ENCODE measurements at regions not wholly inside any gene's neighbourhood (a gene's known extent, or its start where the extent isn't known, plus 50 kb on each side); places are given as distances from the start of the nearest gene placed in this dataset.

GRCh38 chr2:66093371-66093770 lies 341.6 kb upstream of the MEIS1 start:
- no peak for DNase-seq

DNA sequence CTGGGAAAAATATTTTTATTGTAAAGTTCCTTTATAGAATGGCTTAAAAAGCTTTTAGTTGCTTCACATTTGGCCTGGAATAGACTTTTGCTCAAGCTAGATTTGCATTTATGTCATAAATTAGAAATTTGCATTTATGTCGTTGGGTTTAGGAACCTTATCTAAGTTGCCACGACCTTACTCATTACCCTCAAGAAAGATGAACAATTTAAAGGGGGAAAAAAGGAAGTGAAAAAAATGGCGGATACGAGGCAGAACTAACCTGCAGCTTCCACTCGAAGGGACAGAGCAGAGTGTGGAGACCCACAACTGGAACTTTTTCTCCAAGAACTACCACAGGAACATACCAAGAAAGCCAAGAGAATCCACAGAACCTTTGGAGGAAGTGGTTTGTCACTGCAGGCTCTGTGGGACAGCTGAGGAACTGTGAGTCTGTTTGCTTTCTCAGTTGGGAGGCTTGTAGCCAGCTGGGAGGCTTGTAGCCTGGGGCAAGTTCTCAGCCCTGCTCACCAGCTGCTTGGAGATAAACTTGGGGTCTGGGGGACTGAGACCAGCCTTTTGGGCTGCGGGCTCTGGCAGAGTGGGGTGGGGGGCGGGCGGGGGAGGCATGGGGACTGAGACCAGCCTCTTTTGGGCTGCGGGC lies 349.9 kb upstream of the MEIS1 start:
- no peak for DNase-seq

- no peak for DNase-seq
Observed at GRCh38 chr2:66082581-66082980, 352.3 kb upstream of the MEIS1 start.

GRCh38 chr2:66080127-66080526 lies 354.8 kb upstream of the MEIS1 start:
- DNase-seq = no peak

DNA sequence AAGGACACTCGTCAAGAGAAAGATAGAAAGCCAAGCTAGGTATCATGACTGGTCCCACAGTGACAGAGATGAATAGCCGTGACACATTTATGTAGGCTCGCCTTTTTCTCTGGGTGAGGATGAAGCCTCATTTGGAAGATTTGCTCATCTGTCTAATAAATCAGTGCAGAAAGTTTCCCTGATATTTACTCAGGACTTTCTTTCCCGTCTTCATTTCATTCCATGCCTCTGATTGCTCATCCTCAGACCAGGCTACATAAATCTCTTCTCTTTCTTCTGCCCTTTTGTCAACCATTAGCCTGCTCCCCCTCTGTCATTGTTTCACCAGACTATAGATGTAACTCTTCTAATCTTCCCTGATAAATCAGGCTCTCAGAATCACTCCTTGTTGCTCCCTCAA lies 361.8 kb upstream of the MEIS1 start:
- no peak for DNase-seq

DNA sequence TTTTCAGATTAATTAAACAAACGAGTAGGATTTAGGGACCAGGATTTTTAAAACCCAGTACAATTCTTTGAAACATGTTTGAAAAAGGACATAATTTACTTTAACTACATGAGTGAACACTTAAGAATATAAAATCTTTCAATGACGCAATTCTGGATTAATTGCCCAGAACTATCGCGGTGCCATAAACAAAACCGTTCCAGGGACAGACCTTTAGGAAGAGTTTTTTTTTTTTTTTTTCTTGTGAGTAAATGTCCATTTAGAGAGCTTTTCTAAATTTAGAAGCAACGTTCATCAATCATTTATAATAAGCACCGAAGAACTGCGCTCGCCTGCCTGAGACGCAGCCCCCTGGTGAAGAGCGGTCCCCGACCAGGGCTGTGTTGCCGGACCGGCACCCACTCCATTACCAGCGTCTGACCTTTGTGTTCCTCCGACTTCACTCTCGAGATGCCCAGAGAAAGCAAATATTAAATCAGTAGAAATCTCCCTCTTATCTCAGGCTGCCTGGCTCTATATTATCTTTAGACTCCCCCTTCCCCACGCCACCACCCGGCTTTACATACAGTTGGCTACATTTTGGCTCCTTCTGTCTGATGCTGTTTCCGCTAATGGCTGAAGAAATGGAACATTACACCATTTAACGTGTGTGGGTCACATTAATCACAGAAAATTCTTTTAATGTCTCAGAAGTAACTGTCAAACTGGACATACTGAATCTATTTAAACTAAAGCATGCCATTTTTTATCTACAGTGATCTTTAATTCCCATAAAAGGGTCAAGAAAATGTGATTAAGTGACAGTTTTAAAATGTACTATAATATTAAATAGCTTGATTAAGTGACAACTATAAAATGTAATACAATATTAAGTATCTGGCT lies 364.0 kb upstream of the MEIS1 start:
- no peak for DNase-seq

DNA sequence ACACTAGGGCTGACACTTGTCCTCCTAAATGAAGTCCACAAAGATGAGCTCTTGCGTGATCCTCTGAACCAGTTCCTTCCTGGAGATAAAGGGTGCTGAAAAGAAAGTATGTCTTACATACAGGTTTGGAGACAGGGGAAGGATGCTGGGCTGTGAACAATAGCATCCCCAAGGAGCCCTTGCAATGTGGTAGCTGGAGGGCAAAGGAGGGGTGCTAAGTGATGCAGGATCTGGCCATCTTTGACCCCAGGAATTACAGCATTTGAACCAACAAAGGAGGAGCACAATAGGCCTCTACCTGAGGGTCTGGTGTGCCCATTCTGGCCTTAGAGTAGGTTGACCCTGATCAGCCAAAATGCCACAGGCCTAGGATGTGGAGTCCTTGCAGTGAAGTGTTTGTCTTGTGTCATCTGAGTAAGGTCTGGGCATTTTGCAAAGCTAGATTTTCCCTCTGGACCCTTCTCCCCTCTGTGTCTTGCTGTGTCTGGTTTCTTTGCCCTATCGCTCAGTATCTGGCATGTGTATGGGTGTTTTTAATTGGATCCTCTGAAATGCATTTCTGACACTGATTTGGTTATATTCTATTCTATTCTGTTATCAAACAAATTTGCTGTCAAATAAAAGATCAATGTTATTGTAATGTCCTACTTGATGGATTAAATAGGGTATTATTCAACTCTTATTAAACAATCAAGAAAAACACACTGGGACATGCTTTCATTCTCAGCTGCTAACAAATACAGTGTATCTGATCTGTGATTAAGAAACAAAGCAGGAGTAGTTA lies 364.8 kb upstream of the MEIS1 start:
- no peak for DNase-seq

GRCh38 chr2:66066032-66066431 lies 368.9 kb upstream of the MEIS1 start:
- no peak for DNase-seq

DNA sequence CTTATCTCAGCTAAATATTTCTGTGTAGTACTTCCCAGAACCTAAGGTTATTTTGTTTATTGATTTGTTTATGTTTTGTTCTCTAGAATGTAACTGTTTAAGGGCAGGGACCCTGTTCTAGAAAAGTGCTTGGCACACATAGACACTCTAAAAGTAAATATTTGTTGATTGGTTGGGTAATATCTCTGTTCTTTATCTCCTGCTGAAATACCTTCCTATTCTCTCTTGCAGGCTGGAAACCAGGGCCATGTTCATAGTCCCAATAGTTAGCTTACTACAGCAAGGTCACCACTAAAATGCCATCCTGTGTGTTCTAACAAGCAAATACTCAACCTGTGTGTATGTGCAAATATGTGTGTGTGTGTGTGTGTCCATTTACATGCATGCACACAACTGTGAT lies 375.6 kb upstream of the MEIS1 start:
- no peak for DNase-seq

DNA sequence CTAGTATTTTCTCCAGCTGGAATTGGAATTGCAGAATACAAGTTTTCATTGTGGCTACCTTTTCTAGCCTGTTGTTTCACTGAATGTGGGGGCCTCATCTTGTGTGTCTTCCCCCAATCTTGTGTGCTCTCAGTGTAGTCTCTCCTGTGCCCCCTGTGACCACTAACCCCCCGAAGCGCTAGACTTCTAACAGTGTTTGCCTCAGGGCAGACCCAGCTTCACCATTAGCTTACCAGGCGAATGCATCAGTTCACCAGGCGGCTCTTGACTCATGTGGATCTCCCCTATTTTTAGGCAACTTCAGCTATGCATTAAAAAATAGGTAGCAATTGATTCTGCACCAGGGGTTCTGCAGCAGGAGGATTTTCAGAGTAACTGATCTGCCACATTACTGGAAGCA lies 376.2 kb upstream of the MEIS1 start:
- DNase-seq = no peak

DNA sequence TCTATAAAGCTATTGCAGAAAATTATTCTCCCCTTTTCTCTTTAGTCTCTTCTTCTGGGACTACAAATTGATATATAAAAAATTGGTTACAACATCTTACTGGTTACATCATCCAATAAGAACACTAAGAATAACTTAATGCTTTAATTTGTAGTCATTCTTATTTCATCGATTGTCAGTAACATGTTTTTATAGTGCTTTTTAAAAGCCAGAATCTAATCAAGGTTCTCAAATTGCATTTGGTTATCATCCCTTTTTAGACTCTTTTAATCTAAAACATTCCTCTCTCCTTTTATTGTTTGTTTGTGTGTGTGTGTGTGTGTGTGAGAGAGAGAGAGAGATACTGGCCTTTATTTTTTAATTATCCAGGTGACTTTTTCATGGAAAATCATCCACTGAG lies 377.1 kb upstream of the MEIS1 start:
- DNase-seq = no peak

- no peak for DNase-seq
Observed at GRCh38 chr2:66050392-66050791, 384.5 kb upstream of the MEIS1 start.

- DNase-seq = no peak
Observed at GRCh38 chr2:66048667-66049066, 386.3 kb upstream of the MEIS1 start.

- DNase-seq = no peak
Observed at GRCh38 chr2:66041902-66042657, 392.8 kb upstream of the MEIS1 start.

- DNase-seq = no peak
Observed at GRCh38 chr2:66036948-66037347, 398.0 kb upstream of the MEIS1 start.

DNA sequence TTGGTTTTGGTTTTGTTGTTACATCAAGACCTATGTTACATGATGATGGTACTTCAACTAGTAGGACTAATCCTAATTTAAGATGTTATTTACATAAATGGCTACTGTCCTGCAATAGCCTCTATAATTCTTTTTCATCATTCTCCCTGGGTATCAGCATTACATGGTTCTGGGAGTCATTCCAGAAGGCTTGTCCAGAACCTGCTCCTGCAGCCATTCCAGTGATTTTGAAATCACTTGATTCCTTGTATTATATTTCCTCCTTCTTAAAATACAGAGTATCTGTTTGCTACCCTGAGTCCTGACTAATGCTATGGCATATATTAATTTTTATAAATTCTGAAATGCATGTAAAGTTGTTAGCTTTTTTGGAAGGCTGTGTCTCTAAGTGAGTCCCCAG lies 400.5 kb upstream of the MEIS1 start:
- DNase-seq = no peak

- DNase-seq = no peak
Observed at GRCh38 chr2:66032226-66032775, 402.6 kb upstream of the MEIS1 start.

GRCh38 chr2:66031236-66031635 lies 403.7 kb upstream of the MEIS1 start:
- DNase-seq = no peak

DNA sequence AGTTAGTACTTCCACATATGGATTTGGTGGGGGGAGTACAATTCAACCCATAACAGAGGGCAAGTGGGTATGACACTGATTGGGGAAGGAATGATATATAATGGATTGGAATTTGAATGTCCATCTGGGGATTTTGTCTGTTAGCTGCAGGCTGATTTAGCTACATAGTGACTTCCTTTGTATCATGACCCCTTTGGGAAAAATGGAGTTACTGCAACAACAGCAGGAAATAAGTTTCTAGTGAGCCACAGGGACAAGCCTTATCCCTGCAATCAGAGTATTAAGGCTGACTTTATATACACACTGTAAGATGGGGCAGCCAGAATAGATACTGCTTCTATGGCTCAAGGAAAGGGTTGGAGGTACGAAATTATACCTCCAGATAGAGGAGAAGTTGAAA lies 404.4 kb upstream of the MEIS1 start:
- DNase-seq = no peak

DNA sequence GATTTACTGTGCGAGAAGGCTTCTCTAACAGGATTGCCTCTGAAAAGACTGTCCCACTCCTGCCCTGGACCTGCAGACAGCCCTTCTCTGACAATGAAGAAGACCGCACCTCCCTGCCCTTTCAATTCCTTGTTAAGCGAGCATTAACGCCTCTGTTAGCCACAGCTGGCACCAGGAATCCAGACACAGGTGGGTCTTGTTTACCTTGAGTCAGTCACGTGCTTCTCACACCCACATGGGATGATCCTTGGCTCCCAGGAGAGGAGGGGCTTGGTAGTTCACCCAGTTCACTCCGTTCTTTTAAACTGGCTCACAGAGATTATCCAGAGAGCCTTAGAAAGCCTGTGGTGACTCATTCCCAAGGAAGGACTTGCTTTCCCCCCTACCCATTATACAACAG lies 410.5 kb upstream of the MEIS1 start:
- DNase-seq = no peak

- no peak for DNase-seq
Observed at GRCh38 chr2:66021296-66021695, 413.6 kb upstream of the MEIS1 start.

- no peak for DNase-seq
Observed at GRCh38 chr2:66017763-66018162, 417.2 kb upstream of the MEIS1 start.

GRCh38 chr2:66014450-66014849 lies 420.5 kb upstream of the MEIS1 start:
- no peak for DNase-seq
